Urinary bladder (tissue), 3 donors: ENCODE measurements at regions not wholly inside any gene's neighbourhood (a gene's known extent, or its start where the extent isn't known, plus 50 kb on each side); places are given as distances from the start of the nearest gene placed in this dataset.

Source experiments
- DNase-seq: peaks from one replicate; pipeline ENCODE4 v3.0.0-alpha.2; 2015; ENCODE audit errors: extremely low spot score
- H3K27ac ChIP-seq: one replicate; pipeline ENCODE4 v1.5.1; 2013; ENCODE audit warnings: low read depth, mild to moderate bottlenecking, moderate library complexity
- H3K36me3 ChIP-seq: one replicate; pipeline ENCODE4 v1.6.1; 2013; ENCODE audit warnings: mild to moderate bottlenecking, moderate library complexity; ENCODE audit not compliant: insufficient read depth
- H3K4me1 ChIP-seq: one replicate; pipeline ENCODE4 v1.6.1; 2013; ENCODE audit warnings: mild to moderate bottlenecking, moderate library complexity; ENCODE audit not compliant: insufficient read depth
- H3K4me3 ChIP-seq: one replicate; pipeline ENCODE4 v1.5.1; 2013; ENCODE audit warnings: low read depth, low read length
- WGBS: extraction: QIAGEN DNeasy Blood & Tissue Kit; methylation state at CpG from one replicate; pipeline ENCODE4 v1.1.7; 2013; 5-methylcytosine and 5-hydroxymethylcytosine counted together
- donor health status: healthy with polysubstance abuse.
- donor health status: healthy.

DNA sequence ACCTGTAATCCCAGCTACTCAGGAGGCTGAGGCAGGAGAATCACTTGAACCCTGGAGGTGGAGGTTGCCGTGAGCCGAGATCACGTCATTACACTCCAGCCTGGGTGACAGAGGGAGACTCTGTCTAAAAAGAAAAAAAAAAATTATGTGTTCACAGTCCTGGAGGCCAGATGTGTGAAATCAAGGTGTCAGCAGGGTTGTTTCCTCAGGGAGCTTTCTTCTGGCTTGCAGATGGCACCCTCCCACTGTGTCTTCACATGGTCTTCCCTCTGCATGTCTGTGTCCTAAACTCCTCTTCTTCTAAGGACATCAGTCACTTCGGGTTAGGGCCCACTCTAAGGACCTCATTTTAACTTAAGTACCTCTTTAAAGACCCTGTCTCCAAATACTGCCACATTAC, 56.1 kb upstream of the UBE2E1 start:
- WGBS, result 96% methylated on average over 4 of the region's 4 CpGs

DNA sequence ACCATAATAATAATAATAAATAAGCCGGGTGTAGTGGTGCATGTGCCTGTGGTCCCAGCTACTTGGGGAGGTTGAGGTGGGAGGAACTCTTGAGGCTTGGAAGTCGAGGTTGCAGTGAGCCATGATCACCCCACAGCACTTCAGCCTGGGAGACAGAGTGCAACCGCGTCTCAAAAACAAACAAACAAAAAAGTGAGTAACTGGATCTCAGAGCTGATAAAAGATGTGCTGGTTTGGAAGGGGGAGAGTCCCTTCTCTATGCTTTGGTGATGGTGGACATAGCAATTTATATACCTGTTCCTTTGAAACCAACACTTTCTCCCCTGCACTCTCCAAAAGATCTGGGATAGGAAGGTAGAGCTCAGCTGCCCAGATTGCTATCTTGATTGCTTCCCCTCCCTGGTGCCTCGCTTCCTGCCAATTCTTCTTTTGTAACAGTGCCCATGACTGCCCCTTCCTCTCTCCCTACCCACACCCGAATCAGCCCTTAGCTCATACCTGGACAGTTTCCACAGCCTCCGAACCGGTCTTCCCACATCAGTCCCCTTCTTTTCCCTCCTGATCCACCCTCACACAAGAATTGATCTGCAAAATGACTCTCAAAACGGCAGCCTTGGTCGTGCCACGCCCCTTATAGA, 55.1 kb upstream of the UBE2E1 start:
- DNase-seq, result no peak
- Histone ChIP-seq H3K27ac (no peak overlapping the region), H3K4me1 (no peaks in the 10 kb centered on the region), H3K4me3 (no peak overlapping the region), H3K36me3 (no peaks in the 10 kb centered on the region)
- 57% methylated on average over 11 of the region's 11 CpGs for WGBS

More for the DNA sequence above, 56.1 kb upstream of the UBE2E1 start:
- no peak overlapping the region for H3K27ac ChIP-seq
- DNase-seq, result no peak
- no peaks in the 10 kb centered on the region for H3K36me3 ChIP-seq
- H3K4me1 ChIP-seq, result no peaks in the 10 kb centered on the region
- no peak overlapping the region for H3K4me3 ChIP-seq

DNA sequence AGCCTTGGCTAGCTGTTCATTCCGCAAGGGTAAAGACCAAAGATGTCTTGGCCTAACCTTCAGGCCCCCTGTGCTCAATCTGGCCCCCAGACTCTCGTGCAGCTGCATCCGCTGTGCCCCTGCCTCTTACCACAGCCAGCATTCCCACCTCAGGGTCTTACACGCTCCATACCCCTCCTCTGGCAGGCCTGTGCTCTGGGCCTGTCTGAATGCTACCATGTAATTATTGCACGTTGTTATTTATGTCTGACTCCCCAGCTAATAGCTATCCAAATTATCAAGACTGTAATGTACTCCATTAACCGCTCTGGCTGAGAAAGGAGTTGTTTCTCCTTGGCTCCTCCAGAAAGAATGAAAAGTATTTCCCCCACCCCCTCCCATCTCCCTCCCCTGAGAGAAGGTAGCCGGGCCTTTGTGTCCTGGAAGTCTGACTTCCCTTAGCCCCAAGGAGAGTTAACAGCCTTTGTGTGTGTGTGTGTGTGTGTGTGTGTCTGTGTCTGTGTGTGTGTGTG, 54.5 kb upstream of the UBE2E1 start:
- Histone ChIP-seq H3K4me1 (no peaks in the 10 kb centered on the region), H3K27ac (no peak overlapping the region)
- 68% methylated on average over 7 of the region's 7 CpGs for WGBS

DNA sequence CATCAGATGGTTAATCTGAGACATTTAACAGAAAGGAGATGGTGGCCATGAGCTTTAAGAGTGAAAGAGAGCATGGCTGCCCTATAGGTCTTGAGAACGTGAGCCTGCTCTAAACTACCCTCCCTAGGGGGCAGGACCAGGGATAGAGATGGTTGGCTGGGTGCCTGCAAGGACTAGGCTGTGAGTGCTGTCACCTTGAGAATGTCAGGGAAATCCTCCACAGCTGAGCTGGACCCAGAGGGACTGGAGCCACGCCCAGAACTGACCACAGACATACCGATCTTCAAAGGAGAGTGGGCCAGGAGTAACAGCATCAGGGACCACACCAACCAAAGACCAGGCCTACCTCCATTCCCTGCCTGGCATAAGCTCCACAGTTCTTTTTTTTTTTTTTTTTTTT, 53.6 kb upstream of the UBE2E1 start:
- no peak for DNase-seq
- Histone ChIP-seq H3K4me3 (no peak overlapping the region), H3K4me1 (no peaks in the 10 kb centered on the region), H3K36me3 (no peaks in the 10 kb centered on the region), H3K27ac (no peak overlapping the region)
- 76% methylated on average over 3 of the region's 3 CpGs for WGBS

More for the DNA sequence above, 54.5 kb upstream of the UBE2E1 start:
- Histone ChIP-seq H3K36me3 (no peaks in the 10 kb centered on the region), H3K4me3 (no peak overlapping the region)
- no peak for DNase-seq

DNA sequence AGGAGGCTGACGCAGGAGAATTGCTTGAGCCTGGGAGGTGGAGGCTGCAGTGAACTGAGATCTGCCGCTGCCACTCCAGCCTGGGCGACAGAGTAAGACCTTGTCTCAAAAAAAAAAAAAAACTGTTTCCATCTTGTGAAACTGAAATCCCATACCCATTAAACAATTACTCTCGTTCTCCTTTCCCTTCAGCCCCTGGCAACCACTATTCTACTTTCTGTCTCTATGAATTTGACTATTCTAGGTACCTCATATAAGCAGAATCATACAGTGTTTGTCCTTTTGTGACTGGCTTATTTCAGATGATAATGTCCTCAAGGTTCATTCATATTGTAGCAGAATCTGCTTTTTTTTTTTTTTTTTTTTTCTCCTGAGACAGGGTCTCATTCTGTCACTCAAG, 51.5 kb upstream of the UBE2E1 start:
- H3K4me1 ChIP-seq, result no peaks in the 10 kb centered on the region
- 87% methylated on average over 4 of the region's 4 CpGs for WGBS
- no peak overlapping the region for H3K27ac ChIP-seq
- H3K4me3 ChIP-seq, result no peak overlapping the region
- DNase-seq, result no peak
- no peaks in the 10 kb centered on the region for H3K36me3 ChIP-seq
